ENCODE measurements at regions not wholly inside any gene's neighbourhood (a gene's known extent, or its start where the extent isn't known, plus 50 kb on each side); places are given as distances from the start of the nearest gene placed in this dataset.

- no peak for TF ChIP-seq ZFX (IDR thresholded peaks at IDR 0.05)
- TF ChIP-seq, protein P1, sequence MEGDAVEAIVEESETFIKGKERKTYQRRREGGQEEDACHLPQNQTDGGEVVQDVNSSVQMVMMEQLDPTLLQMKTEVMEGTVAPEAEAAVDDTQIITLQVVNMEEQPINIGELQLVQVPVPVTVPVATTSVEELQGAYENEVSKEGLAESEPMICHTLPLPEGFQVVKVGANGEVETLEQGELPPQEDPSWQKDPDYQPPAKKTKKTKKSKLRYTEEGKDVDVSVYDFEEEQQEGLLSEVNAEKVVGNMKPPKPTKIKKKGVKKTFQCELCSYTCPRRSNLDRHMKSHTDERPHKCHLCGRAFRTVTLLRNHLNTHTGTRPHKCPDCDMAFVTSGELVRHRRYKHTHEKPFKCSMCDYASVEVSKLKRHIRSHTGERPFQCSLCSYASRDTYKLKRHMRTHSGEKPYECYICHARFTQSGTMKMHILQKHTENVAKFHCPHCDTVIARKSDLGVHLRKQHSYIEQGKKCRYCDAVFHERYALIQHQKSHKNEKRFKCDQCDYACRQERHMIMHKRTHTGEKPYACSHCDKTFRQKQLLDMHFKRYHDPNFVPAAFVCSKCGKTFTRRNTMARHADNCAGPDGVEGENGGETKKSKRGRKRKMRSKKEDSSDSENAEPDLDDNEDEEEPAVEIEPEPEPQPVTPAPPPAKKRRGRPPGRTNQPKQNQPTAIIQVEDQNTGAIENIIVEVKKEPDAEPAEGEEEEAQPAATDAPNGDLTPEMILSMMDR (conservative IDR thresholded peaks at IDR 0.05): no peak
- no peak overlapping the region for H3K27ac ChIP-seq
Measured at GRCh38 chr9:82247318-82247717, 258.7 kb downstream of the SPATA31D1 start.

- no peak overlapping the region for H3K27ac ChIP-seq
- TF ChIP-seq, protein P1 (conservative IDR thresholded peaks at IDR 0.05): no peak
- TF ChIP-seq ZFX (IDR thresholded peaks at IDR 0.05): no peak
Measured at GRCh38 chr9:82252116-82252515, 263.5 kb downstream of the SPATA31D1 start.

- TF ChIP-seq, protein P1 (conservative IDR thresholded peaks at IDR 0.05): no peak
- no peak for TF ChIP-seq ZFX (IDR thresholded peaks at IDR 0.05)
- H3K27ac ChIP-seq: no peak overlapping the region
Measured at GRCh38 chr9:82254646-82255367, 266.2 kb downstream of the SPATA31D1 start.

DNA sequence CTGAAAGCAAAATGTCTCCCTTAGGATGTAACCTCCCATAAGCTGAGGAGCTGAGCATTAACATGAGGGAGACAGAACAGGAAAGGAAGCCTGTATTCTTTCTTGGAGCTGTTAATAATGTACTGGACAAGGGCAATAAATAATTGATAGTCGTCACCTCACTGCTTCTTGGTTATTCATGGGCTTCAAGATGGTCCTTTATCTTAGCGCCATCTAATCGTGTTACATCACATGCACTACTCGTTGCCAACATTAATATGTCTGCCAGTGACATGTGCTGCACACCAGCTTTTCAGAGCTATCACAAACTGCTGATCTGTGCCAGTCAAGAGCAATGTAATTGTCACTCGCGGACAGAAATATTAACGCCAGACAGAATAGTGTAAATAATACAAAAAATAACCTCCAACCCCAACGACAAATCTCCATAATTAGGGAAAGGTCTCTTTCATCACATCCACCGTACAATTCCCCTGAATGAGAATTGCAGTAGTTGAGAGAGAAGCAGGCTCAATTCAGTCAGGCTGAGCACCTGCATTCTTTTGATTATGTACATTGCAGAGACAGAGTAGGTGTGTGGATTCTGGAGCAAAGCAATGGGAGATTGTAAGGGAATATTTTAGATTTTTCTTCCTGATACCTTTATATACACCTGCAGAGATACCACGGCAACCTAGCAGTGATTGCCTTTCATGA lies 267.1 kb downstream of the SPATA31D1 start:
- no peak overlapping the region for H3K27ac ChIP-seq
- no peak for TF ChIP-seq ZFX (IDR thresholded peaks at IDR 0.05)
- TF ChIP-seq, protein P1 (conservative IDR thresholded peaks at IDR 0.05): no peak

DNA sequence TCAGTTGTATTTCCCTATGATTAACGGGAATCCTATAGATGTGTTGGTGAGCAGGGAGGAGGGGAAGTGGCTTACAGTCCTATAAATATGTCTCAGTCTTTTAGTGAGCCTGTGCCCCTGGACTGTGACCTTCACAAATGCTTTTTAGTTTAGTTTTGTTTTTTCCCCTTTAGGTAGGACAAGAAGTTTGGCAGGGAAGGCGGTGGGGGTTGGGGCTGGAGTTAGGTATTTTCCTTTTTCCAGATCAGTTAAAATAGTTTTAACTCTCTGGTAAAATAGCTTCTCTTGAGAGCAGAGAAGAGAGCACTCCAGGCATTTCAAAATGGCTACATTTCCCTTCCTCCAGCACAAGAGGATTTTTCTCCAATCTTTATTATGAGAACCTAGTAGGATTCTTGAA lies 272.1 kb downstream of the SPATA31D1 start:
- H3K27ac ChIP-seq: no peak overlapping the region
- TF ChIP-seq ZFX (IDR thresholded peaks at IDR 0.05): no peak
- TF ChIP-seq, protein P1 (conservative IDR thresholded peaks at IDR 0.05): no peak

GRCh38 chr9:82263619-82264018 lies 275.0 kb downstream of the SPATA31D1 start:
- TF ChIP-seq, protein P1 (conservative IDR thresholded peaks at IDR 0.05): no peak
- TF ChIP-seq ZFX (IDR thresholded peaks at IDR 0.05): no peak

GRCh38 chr9:82271106-82271561 lies 282.6 kb downstream of the SPATA31D1 start:
- H3K27ac ChIP-seq: no peak overlapping the region
- TF ChIP-seq, protein P1 (conservative IDR thresholded peaks at IDR 0.05): no peak
- no peak for TF ChIP-seq ZFX (IDR thresholded peaks at IDR 0.05)

More at GRCh38 chr9:82263619-82264018, 275.0 kb downstream of the SPATA31D1 start:
- H3K27ac ChIP-seq: no peak overlapping the region
